ENCODE measurements at regions not wholly inside any gene's neighbourhood (a gene's known extent, or its start where the extent isn't known, plus 50 kb on each side); places are given as distances from the start of the nearest gene placed in this dataset.

DNA sequence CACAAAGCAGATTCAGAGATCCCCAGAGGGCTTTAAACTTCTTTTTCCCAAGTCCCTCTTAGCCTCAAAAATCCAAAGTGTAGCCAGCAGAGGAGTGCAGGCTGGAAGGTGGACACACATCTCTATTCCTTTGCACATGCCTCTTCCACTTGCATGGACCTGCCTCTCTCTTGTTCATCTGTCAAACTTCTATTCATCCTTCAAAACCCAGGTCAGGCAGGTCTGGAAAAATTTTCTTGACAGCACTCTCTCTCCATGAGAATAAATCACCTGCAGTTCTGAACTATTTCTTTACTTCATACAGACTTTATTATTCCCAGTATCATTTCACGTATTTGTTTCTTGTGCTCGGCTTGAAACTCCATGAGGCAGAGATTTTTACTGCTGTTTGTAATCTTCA lies 127.5 kb downstream of the SS18 start:
- no peak for DNase-seq (ENCODE audit: low read depth in 4 of 4, low spot score in 2 of 4)

DNA sequence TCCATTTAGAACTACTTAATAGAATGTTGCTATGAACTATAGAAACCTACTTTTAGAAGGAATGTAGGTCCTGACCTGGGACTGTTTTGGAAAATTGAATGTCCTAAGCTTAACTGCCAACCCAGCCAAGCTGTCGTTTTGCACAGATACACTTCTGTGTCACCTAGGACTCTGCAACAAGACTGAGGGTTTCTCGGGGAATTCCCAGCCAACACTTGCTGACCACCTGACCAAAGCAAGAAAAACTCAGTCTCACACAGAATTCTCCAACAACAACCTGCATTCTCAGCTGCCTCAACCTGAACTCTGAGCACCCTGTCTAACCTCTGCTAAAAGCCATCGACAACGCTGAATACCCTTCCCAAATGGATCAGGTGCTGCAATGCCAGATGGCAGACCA lies 128.2 kb downstream of the SS18 start:
- DNase-seq (ENCODE audit: low read depth in 4 of 4, low spot score in 2 of 4), result no peak

DNA sequence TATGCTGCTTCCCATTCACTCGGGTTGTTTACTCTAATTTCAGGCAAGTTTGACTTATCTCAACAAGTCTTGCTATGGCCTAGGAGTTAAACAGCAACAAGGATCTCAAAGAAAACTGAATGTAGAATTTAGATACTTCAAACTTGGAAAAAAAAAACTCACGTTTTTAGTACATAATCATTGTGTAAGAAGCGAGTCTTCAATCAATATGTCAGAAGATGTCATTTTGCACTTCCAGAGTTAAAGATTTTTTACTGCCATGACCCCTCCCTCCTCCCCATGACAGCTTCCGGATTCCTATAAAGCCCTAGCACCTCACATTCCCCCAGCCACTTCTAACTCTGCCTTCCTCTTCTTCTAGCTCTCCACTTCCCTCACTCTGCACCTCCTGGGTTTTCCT lies 133.4 kb downstream of the SS18 start:
- no peak for DNase-seq (ENCODE audit: low read depth in 4 of 4, low spot score in 2 of 4)

DNA sequence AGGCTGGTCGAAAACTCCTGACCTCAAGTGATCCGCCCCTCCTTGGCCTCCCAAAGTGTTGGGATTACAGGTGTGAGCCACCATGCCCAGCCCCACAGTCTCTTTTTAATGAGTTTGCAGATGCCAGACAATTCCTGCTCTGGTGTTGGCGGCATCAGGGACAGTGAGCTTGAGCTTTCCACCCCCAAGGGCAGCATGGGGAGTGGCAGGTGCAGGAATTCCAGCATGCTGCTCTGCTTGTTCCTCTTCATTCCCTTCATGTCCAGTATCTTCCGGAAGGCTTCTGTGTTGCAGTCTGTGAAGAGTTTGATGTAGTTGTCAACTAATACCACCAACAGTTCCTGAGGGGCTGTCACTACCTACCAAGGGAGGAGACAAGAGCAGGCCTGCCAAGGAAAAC lies 137.3 kb downstream of the SS18 start:
- no peak for DNase-seq (ENCODE audit: low read depth in 4 of 4, low spot score in 2 of 4)

DNA sequence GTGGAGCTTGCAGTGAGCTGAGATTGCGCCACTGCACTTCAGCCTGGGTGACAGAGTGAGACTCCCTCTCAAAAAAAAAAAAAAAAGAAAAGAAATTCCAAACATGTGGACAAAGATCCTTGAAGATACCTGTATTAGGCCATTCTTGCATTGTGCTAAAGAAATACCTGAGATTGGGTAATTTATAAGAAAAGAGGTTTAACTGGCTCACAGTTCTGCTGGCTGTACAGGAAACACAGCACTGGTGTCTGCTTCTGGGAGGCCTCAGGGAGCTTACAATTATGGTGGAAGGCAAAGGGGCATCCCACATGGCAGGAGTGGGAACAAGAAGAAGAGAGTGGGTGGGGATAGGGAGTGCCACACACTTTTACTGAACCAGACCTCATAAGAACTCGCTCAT lies 140.1 kb downstream of the SS18 start:
- no peak for DNase-seq (ENCODE audit: low read depth in 4 of 4, low spot score in 2 of 4)

DNA sequence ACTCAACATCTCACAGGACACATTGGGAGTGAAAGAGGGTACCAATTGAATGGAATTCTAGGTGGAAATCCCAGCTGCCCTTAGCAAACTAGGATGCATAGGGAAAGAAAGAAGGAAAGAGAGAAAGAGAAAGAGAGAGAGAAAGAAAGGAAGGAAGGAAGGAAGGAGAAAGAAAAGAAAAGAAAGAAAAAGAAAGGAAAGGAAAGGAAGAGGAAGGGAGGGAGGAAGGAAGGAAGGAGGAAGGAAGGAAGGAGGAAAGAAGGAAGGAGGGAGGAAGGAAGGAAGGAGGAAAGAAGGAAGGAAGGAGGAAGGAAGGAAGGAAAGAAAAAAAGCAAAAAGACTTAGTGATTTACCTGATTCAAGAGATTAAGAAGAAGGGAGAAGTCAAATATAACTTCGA lies 143.9 kb downstream of the SS18 start:
- no peak for DNase-seq (ENCODE audit: low read depth in 4 of 4, low spot score in 2 of 4)

DNA sequence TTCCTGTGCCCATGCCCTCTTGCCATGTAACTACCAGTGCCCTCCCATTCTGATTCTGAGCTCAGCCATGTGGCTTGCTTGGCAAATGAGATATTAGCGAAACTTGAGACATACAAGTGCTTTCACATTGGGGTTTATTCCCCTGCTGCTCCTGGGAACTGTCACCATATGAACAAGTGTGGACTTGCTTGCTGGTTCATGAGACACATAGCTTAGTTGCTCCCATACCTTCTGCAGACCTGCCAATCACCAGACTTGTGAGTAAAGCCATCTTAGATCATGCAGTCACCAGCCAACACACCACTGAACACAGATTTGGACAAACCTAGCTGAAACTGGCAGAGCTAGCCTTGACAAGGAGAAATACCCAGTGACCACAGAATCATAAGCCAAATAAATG lies 155.1 kb downstream of the SS18 start:
- DNase-seq (ENCODE audit: low read depth in 4 of 4, low spot score in 2 of 4), result no peak

DNA sequence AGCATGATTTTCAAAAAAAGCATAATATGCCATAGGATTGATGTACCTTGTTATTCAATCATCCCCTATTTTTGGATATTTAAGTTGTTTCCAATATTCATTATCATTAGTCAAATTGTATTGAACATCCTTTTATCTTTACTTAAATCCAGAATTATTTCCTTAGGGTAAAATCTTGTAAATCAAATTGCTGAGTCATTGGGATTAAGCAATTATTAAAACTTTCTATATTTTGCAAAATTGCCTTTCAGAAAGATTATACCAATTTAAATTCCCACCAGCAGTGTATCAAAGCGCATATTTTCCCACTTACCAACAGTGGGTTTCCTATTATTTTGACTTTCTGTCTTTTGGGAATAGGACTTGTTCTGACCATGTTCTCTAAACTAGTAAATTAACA lies 159.3 kb downstream of the SS18 start:
- DNase-seq (ENCODE audit: low read depth in 4 of 4, low spot score in 2 of 4), result no peak

DNA sequence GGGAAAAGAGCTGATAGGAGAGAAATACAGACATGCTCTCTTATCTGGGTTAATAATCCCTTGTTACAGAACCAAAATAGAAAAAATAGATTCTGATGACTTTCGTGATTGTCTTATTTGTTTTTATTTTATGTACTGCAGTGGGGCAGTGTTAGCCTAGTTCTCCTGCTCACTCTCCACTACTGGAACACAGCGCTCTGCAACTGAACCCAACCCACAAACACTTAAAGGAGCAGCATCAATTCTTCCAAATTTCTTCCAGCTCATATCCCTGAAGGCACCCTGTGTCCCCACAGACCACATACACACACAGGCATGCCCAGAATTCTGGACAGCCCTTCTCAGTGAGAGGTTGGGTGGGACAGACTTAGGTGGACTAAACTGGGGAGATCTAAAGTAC lies 160.6 kb downstream of the SS18 start:
- DNase-seq (ENCODE audit: low read depth in 4 of 4, low spot score in 2 of 4), result no peak

DNA sequence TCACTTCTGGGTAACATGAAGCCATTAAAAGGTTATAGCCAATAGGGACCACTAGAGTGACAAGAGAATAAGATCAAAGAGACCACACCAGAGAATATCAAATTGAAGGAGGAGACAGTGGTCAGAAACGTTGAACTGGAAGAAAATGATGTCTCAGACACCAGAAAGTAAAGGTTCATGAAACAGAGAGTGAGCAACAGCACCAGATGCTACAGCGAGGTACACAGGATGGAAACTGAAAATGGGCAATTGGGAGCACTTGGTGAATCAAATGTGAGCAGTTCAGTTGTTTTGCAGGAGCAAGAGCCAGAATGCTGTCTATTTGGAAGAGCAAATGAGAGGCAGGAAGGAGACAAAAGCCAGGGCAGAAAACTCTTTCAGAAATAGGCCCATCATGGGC lies 162.6 kb downstream of the SS18 start:
- no peak for DNase-seq (ENCODE audit: low read depth in 4 of 4, low spot score in 2 of 4)

DNA sequence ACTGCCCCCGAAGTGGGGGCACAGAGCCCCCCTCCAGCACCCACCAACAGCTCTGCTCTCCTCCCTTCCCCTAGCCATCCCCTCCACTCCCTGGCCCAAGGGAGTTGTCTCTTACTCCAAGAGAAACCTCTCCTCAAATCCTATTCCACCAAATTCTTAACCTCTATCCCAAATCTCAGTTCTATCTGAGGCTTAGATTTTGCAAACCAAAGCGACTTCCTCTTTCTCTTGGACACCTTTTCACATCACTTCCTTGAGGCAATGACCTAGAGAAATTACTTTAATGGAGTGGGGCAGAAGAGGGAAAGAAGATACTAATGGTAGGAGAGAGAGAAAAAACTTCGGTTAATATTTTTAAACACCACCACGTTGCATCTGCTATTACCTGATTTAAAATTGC lies 167.2 kb downstream of the SS18 start:
- no peak for DNase-seq (ENCODE audit: low read depth in 4 of 4, low spot score in 2 of 4)

DNA sequence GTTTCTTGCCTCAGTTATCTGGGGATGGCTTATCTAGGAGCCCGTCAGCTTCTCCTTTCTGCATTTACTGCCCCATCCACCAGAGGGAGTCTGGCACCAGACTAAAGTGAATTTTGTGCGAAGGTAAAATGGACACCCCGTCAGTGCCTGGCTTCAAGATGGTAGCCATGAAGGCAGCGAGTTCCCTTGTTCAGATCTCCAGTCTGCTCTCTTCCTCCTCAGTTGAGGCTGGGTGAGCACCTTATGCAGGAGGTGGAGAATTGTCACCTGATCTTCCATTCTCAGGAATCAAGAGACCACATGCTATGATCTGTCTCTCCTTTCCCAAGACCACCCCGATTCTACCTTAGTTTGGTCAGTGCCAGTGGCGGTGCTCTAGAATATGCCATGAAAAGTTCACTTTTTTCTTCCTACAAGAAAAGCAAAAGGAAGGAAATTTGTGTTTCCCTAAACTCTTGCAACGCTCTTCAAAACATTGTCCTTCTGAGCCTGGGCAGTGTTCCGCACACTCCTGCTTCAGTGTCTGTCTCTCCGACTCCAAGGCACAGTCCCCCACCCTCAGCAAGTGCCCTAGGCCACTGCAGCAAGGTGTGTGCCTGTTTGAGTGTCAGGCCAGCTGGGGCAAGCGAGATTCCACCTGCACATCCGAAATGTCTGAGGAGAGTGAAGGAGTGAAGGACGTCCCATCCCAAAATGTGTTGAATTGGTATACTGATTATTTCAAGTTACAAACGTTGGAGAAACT lies 168.6 kb downstream of the SS18 start:
- DNase-seq (ENCODE audit: low read depth in 4 of 4, low spot score in 2 of 4), result no peak

DNA sequence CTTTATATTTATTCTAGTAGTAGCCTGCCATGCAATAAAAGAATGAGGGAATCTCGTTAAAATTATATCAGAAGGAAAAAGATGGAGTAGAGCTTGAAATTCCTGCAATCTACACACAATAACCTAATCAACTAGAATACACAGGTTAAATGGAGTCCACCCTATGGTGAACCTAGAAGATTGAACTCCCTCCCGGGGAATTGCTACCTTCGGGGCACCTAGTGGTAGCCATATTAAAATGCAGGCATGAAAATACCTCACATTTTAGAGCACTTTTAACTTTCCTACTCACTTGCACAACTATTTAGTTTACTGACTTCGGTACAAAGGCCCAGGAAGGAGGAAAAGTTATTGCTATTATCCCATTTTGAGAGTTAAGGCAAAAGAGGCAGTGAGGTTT lies 174.5 kb downstream of the SS18 start:
- DNase-seq (ENCODE audit: low read depth in 4 of 4, low spot score in 2 of 4), result no peak

DNA sequence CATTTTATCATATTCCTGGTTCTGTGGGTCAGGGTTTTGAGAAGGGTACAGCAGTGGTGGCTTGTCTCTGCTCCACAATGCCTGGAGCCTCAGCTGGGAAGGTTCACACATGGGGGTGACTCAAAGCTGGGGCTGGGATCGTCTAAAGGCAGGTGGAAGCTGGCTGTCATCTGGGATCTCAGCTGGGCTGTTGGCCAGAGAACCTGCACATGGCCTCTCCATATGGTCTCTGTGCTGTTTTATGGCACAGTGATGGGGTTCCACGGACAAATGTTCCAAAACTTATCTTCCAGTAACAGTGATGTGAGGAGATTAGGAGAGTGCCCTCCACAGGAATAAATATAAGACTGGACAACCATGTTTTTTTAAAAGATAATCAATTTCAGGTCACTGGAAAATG lies 191.4 kb downstream of the SS18 start:
- DNase-seq (ENCODE audit: low read depth in 4 of 4, low spot score in 2 of 4), result no peak

DNA sequence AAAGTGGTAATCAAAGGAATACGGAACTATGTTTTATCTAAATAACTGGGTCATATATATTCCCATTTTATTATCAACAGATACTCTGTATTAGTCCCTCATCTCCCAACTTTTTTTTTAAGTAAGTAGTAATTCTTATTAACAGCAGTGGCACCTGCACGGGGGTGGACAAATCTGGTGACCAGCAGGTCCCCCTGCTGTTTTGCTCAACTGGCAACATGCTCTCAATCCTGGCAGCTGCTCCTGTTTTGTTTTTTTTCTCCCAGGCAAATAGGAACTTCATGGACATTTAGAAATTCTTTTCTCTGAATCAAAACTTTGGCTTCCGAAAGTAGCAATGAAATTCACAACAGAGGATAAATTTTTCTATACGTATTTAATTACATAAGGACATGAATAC lies 193.5 kb downstream of the SS18 start:
- no peak for DNase-seq (ENCODE audit: low read depth in 4 of 4, low spot score in 2 of 4)

DNA sequence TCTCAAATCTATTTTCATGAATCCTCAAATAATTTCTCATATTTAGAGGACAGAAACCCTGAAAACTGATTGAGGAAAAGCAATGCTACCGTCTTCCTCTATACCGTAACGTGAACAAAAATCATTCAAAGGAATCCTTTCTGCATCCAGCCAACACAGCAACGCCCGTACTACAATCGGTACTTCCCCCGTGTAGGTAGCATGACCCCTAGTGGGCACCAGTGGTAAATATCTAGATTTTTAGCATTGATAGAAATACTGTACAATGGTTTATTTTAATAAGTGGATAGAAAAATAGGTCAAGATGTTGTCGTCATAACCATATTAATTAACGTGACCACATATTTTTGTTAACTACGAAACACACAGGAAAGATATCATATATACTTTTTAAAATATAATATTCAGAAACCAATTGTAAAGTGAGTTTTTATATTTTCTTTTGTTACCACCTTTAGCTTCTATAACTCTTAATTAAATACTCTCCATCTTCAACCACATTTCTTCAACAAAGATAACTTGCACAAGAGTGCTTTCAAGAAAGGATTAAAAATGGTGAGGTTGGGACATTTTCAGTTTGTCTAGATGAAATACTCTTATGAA lies 194.1 kb downstream of the SS18 start:
- no peak for DNase-seq (ENCODE audit: low read depth in 4 of 4, low spot score in 2 of 4)

DNA sequence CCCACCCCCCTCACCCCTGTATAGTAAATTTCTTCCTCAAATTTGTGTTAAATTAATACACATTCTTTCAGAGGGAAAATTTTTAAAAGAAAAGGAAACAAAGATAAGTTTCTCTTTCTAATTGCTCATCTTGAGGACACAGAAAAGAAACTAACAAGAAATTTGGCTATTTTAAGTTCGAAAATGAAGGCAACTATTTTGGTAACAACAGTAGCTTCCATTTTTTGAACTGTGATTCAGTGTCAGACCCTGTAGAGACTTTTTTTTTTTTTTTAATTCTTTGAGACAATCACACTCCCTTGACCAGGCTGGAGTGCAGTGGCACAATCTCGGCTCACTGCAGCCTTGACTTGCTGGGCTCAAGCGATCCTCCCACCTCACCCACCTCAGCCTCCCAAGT lies 194.9 kb downstream of the SS18 start:
- DNase-seq (ENCODE audit: low read depth in 4 of 4, low spot score in 2 of 4), result no peak

DNA sequence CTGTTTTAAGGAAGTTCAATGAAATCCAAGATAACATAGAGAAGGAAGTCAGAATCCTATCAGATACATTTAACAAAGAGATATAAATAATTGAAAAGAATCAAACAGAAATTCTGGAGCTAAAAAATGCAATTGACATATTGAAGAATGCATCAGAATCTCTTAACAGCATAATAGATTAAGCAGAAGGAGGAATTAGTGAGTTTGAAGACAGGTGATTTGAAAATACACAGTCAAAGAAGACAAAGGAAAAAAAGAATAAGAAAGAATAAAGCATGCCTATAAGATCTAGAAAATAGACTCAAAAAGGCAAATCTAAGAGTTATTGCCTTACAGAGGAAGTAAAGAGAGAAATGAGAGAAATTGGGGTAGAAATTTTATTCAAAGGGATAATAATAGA lies 204.1 kb downstream of the SS18 start:
- no peak for DNase-seq (ENCODE audit: low read depth in 4 of 4, low spot score in 2 of 4)

DNA sequence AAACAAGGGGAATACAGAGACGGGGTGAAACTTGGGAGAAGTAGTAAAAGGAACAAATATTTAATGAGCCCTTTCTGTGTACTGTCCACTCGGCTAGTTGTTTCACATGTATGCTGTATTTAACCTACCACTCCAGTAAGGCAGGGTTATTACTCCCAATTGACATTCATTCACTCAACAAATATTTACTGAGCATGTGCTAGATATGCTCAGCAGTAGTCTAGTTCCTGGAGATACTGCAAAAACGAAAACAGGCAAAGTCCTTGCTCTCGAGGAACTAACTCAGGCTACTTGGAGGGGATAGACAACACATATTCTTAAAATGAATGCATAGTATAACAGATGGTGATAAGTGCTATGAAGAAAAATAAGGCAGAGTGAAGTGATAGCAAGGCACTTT lies 207.3 kb downstream of the SS18 start:
- no peak for DNase-seq (ENCODE audit: low read depth in 4 of 4, low spot score in 2 of 4)

DNA sequence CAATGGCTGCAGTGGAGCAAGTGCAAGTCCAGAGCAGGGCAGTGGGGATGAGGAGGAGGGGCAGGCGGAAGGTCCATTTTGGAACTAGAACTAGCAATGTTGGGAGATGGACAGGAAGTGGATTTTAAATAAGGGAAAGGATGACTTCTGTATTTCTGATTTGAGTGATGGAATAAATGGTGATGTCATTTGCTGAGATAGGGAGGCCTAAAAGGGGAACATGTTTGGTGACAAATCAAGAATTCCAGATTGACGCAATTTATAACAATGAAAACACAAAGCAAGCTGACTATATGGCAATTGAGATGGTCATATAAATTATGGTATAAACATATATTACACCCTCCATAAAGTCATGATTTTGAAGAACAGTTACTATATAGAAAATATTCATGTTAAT lies 209.3 kb downstream of the SS18 start:
- no peak for DNase-seq (ENCODE audit: low read depth in 4 of 4, low spot score in 2 of 4)

DNA sequence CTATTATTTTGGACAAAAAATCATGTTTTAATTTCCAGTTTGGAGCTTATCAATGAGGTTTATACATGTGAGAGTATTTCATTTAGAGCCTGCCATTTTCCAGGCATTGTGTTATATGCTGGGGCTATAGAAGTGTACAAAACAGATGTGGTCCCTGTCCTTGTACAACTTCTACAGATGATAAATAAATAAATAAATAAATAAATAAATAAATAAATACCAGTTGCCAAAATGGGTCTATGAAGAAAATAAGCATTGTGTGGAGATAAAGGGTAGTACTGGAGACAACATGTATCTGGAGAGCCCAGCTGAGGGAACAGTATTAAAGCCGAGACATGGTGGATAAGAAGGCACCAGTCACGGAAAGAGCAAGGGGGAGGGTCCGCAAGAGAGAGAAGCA lies 210.0 kb downstream of the SS18 start:
- DNase-seq (ENCODE audit: low read depth in 4 of 4, low spot score in 2 of 4), result no peak

DNA sequence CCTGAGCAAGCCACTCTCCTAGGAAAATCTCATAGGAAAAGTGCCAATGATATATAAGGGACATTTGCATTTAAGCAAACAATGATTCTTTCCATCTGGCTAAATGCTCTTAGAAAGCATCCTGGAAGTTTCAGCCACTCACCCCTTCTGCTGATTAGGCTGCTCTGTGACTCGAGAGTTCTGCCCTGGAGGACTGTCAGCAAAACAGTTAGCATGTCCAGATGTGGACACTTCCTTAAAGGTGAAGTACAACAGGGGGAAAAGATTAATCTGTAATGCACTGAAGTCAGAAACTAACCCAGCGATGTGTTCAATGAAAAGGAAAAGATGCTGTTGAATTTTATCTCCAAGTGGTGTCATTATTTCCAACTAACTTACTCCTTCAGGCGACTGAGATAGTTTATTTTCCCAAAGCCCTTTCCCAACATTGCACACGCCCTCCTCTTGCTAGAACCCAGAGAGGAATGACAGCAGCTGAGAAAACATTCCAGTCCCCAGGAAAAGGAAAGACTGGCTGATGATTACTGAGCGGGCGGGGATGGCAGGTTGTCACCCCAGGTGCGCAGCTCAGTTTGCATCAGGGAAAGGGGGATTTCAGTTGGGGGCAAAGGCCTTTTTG lies 214.0 kb downstream of the SS18 start:
- DNase-seq (ENCODE audit: low read depth in 4 of 4, low spot score in 2 of 4), result peak in 1 of 4 donors; percentile 26

Measured in left renal cortex interstitium (tissue), 4 donors.